ENCODE measurements at regions not wholly inside any gene's neighbourhood (a gene's known extent, or its start where the extent isn't known, plus 50 kb on each side); places are given as distances from the start of the nearest gene placed in this dataset.
A peak's percentile ranks its signal among the peaks of the same experiment; 100 is the strongest.

GRCh38 chr7:156577645-156578577 is 62.7 kb upstream of the RNF32 start:
- Histone ChIP-seq H3K36me3 (ENCODE audit: control insufficient read depth, insufficient read depth, low read length) (no peaks in the 10 kb centered on the region), H3K27me3 (replicated peaks; ENCODE audit: control insufficient read depth, insufficient read depth, low read length) (no peaks in the 10 kb centered on the region), H3K4me1 (peaks cover 4% of the 10 kb centered on the region; the same call in 1 of the 2 replicates), H3K4me3 (ENCODE audit: low read depth, low read length) (no peak overlapping the region), H3K9me3 (0 out of 2 replicates have a peak, but pooled peaks cover 3% of the 10 kb centered on the region)
- no peak overlapping the region for H3K27ac Mint-ChIP-seq (ENCODE audit: unreplicated experiment)
- H3K9me3 Mint-ChIP-seq (ENCODE audit: unreplicated experiment) = peaks cover 20% of the 10 kb centered on the region
- no peak for TF ChIP-seq CTCF (IDR thresholded peaks at IDR 0.05; ENCODE audit: insufficient read depth in 1 of 2, low read depth in 1 of 2, low read length in 1 of 2, severe bottlenecking in 1 of 2, unreplicated experiment in 1 of 2)
- POLR2A ChIA-PET = no interaction called here
- CTCF ChIA-PET = no interaction called here
- H3K4me1 Mint-ChIP-seq (ENCODE audit: low read depth, unreplicated experiment) = peaks cover 19% of the 10 kb centered on the region
- no TSS peak for BruUV-seq (replicated peaks)
- intact Hi-C loops (cut with micrococcal nuclease; ENCODE audit: unreplicated experiment) = no loop called here
- H3K4me3 Mint-ChIP-seq (ENCODE audit: unreplicated experiment) = no peak overlapping the region
- H3K27me3 Mint-ChIP-seq (ENCODE audit: insufficient read depth, unreplicated experiment) = no peaks in the 10 kb centered on the region
- no peak for DNase-seq
- peaks cover 7% of the 10 kb centered on the region for H3K36me3 Mint-ChIP-seq (ENCODE audit: insufficient read depth, unreplicated experiment)

- Mint-ChIP-seq H3K36me3 (ENCODE audit: insufficient read depth, unreplicated experiment) (peaks cover 7% of the 10 kb centered on the region), H3K4me3 (ENCODE audit: unreplicated experiment) (no peak overlapping the region), H3K9me3 (ENCODE audit: unreplicated experiment) (peaks cover 20% of the 10 kb centered on the region), H3K27me3 (ENCODE audit: insufficient read depth, unreplicated experiment) (no peaks in the 10 kb centered on the region), H3K27ac (ENCODE audit: unreplicated experiment) (peak overlapping the region; percentile 33), H3K4me1 (ENCODE audit: low read depth, unreplicated experiment) (peaks cover 19% of the 10 kb centered on the region)
- ChIA-PET POLR2A (no interaction called here), CTCF (no interaction called here)
- Histone ChIP-seq H3K9me3 (0 out of 2 replicates have a peak, but pooled peaks cover 3% of the 10 kb centered on the region), H3K36me3 (ENCODE audit: control insufficient read depth, insufficient read depth, low read length) (no peaks in the 10 kb centered on the region), H3K4me3 (ENCODE audit: low read depth, low read length) (no peak overlapping the region), H3K4me1 (peaks cover 4% of the 10 kb centered on the region; the same call in 1 of the 2 replicates), H3K27me3 (replicated peaks; ENCODE audit: control insufficient read depth, insufficient read depth, low read length) (no peaks in the 10 kb centered on the region)
- no peak for TF ChIP-seq CTCF (IDR thresholded peaks at IDR 0.05; ENCODE audit: insufficient read depth in 1 of 2, low read depth in 1 of 2, low read length in 1 of 2, severe bottlenecking in 1 of 2, unreplicated experiment in 1 of 2)
- BruUV-seq (replicated peaks) = no TSS peak
- DNase-seq = no peak
- intact Hi-C loops (cut with micrococcal nuclease; ENCODE audit: unreplicated experiment) = no loop called here
These were observed 64.1 kb upstream of the RNF32 start for GRCh38 chr7:156576216-156577058.

- H3K36me3 ChIP-seq (ENCODE audit: control insufficient read depth, insufficient read depth, low read length) = no peaks in the 10 kb centered on the region
- Mint-ChIP-seq H3K36me3 (ENCODE audit: insufficient read depth, unreplicated experiment) (peaks cover 4% of the 10 kb centered on the region), H3K27me3 (ENCODE audit: insufficient read depth, unreplicated experiment) (no peaks in the 10 kb centered on the region), H3K27ac (ENCODE audit: unreplicated experiment) (no peak overlapping the region), H3K4me1 (ENCODE audit: low read depth, unreplicated experiment) (peaks cover 6% of the 10 kb centered on the region), H3K4me3 (ENCODE audit: unreplicated experiment) (no peak overlapping the region), H3K9me3 (ENCODE audit: unreplicated experiment) (peaks cover 37% of the 10 kb centered on the region)
- intact Hi-C loops (cut with micrococcal nuclease; ENCODE audit: unreplicated experiment) = loop anchor here (10.0 kb wide), 1 partner anchor 197 kb away; no protein-coding TSS in a partner anchor
- ChIA-PET CTCF (no interaction called here), POLR2A (interaction anchor here (0.5 kb wide), 1 partner anchor 119 kb away, joined by 3 read pairs; no protein-coding TSS in a partner anchor)
- DNase-seq = no peak
- H3K4me3 ChIP-seq (ENCODE audit: low read depth, low read length) = no peak overlapping the region
- peaks cover 13% of the 10 kb centered on the region for H3K9me3 ChIP-seq
- TF ChIP-seq CTCF (IDR thresholded peaks at IDR 0.05; ENCODE audit: insufficient read depth in 1 of 2, low read depth in 1 of 2, low read length in 1 of 2, severe bottlenecking in 1 of 2, unreplicated experiment in 1 of 2) = no peak
- BruUV-seq (replicated peaks) = no TSS peak
- H3K4me1 ChIP-seq = no peaks in the 10 kb centered on the region
- no peaks in the 10 kb centered on the region for H3K27me3 ChIP-seq (replicated peaks; ENCODE audit: control insufficient read depth, insufficient read depth, low read length)
These were observed 72.3 kb upstream of the RNF32 start for GRCh38 chr7:156568258-156568657.
